Mammary epithelial cell (primary cell): ENCODE measurements at regions not wholly inside any gene's neighbourhood (a gene's known extent, or its start where the extent isn't known, plus 50 kb on each side); places are given as distances from the start of the nearest gene placed in this dataset.

Source experiments
- EZH2 ChIP-seq: IDR thresholded peaks from 2 replicates; pipeline ENCODE4 v1.6.1; 2012; ENCODE audit warnings: low read length, inconsistent platforms, borderline replicate concordance
- TF ChIP-seq, protein P1 (sequence below), 2 donors: IDR thresholded peaks in 1 of 2; conservative IDR thresholded peaks in 1 of 2; 2 replicates each; pipeline ENCODE4 v1.5.1; 2011 to 2012; ENCODE audit warnings: inconsistent platforms in 2 of 2, low read length in 2 of 2, mild to moderate bottlenecking in 2 of 2, control low read depth in 1 of 2, low read depth in 1 of 2; ENCODE audit not compliant: insufficient read depth in 1 of 2; ENCODE audit errors: extremely low read depth in 1 of 2

DNA sequence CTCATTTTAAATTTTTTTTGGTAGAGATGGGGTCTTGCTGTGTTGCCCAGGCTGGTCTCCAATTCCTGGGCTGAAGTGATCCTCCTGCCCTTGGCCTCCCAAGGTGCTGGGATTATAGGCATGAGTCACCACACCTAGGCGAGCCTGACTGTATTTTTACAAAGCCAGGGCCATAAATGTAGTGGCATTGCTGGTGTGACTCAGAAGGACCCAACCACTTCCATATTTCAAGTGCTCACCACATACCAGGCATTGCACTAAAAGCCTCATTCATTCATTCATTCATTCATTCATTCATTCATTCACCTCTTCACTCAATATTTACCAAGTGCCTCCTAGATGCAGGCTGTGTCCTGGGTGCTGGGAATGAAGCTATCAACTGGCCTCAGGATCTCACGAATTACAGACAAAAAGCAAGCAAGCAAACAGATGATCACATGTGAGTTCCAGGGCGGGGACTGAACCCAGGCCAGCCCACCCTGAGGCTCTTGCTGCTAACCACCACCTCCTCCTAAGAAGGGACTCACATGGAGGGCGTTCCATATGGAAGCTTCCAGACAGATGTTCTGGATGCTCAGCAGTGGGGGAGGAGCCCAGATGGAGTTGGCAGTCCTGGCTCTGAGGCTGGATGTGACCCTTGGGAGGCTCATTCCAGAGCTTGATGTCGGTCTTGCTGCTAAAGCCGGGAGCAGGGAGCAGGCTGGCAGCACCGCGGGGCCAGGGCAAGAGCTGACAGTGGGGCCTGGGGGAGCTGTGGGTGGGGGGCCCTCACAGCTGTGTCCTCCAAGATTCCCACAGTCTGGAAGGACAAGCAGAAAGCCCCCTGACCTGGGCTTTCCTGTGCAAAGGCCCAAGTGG, 158.8 kb downstream of the CTTN start:
- TF ChIP-seq, protein P1, sequence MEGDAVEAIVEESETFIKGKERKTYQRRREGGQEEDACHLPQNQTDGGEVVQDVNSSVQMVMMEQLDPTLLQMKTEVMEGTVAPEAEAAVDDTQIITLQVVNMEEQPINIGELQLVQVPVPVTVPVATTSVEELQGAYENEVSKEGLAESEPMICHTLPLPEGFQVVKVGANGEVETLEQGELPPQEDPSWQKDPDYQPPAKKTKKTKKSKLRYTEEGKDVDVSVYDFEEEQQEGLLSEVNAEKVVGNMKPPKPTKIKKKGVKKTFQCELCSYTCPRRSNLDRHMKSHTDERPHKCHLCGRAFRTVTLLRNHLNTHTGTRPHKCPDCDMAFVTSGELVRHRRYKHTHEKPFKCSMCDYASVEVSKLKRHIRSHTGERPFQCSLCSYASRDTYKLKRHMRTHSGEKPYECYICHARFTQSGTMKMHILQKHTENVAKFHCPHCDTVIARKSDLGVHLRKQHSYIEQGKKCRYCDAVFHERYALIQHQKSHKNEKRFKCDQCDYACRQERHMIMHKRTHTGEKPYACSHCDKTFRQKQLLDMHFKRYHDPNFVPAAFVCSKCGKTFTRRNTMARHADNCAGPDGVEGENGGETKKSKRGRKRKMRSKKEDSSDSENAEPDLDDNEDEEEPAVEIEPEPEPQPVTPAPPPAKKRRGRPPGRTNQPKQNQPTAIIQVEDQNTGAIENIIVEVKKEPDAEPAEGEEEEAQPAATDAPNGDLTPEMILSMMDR (conservative IDR thresholded peaks at IDR 0.05 in 1 of 2, IDR thresholded peaks at IDR 0.05 in 1 of 2; ENCODE audit: extremely low read depth in 1 of 2, insufficient read depth in 1 of 2, low read depth in 1 of 2, low read length in 2 of 2), result no peak
- TF ChIP-seq EZH2, result no peak
